C4-2B (cell line): ENCODE measurements at regions not wholly inside any gene's neighbourhood (a gene's known extent, or its start where the extent isn't known, plus 50 kb on each side); places are given as distances from the start of the nearest gene placed in this dataset.

Source experiments
- ZFX ChIP-seq: fragments of 450-650 bp; IDR thresholded peaks from 2 replicates; pipeline ENCODE4 v1.6.1; 2017
- TF ChIP-seq, protein P1 (sequence below): fragments of 450-650 bp; conservative IDR thresholded peaks from 2 replicates; pipeline ENCODE4 v1.5.1; 2017; ENCODE audit warnings: mild to moderate bottlenecking

DNA sequence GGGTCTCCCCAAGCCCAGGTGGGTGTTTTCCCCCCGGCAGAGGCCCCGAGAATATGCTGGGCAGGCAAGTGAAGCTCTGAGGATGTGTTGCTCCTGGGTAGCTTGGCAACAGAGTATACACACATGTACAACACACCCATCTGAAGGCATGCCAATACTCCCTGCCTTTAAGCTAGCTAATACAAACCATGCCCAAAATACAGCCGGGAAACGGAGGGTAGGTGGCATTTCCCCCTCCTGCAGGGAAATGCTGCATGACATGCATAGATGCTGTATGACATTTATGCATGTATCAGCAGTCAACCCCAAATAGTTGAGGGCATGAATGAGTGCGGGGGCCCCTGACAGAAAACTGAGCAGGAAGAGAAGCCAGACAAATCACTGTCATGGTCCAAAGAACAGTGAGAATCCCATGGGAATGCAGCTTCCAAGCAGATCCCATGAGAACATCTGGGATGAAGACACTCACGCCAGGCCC, 614.1 kb downstream of the EBF1 start:
- TF ChIP-seq, protein P1, sequence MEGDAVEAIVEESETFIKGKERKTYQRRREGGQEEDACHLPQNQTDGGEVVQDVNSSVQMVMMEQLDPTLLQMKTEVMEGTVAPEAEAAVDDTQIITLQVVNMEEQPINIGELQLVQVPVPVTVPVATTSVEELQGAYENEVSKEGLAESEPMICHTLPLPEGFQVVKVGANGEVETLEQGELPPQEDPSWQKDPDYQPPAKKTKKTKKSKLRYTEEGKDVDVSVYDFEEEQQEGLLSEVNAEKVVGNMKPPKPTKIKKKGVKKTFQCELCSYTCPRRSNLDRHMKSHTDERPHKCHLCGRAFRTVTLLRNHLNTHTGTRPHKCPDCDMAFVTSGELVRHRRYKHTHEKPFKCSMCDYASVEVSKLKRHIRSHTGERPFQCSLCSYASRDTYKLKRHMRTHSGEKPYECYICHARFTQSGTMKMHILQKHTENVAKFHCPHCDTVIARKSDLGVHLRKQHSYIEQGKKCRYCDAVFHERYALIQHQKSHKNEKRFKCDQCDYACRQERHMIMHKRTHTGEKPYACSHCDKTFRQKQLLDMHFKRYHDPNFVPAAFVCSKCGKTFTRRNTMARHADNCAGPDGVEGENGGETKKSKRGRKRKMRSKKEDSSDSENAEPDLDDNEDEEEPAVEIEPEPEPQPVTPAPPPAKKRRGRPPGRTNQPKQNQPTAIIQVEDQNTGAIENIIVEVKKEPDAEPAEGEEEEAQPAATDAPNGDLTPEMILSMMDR, result no peak
- TF ChIP-seq ZFX, result no peak
